Activated B cell treated with CpG ODN at 0.5 μM for 24 hours (primary cell): ENCODE measurements at regions not wholly inside any gene's neighbourhood (a gene's known extent, or its start where the extent isn't known, plus 50 kb on each side); places are given as distances from the start of the nearest gene placed in this dataset.
"Not testable (repeated sequence)": the region's sequence is repeated elsewhere in the genome, so short reads cannot be mapped to it uniquely, and the experiment has no call there.

ENCODE experiments used
- ATAC-seq: fragments of 200-7000 bp; cut with Tn5 transposase; one replicate; pipeline ENCODE4 v1.10.0; 2021; ENCODE audit warnings: low read depth, mild to moderate bottlenecking, moderate library complexity
- CTCF ChIA-PET: fragments of 350-600 bp; sonication (Branson Sonifier 250); formaldehyde crosslinking; loops from one replicate; lab custom pipeline; 2021; ENCODE audit warnings: antibody characterized with exemption; lab: Charles Lee
- POLR2A ChIA-PET: fragments of 350-600 bp; sonication (Branson Sonifier 250); formaldehyde crosslinking; loops from one replicate; lab custom pipeline; 2021; ENCODE audit warnings: antibody characterized with exemption; lab: Charles Lee
- DNase-seq: peaks from one replicate; pipeline ENCODE4 v3.0.0; 2022
- H3K27ac Mint-ChIP-seq: one replicate; pipeline ENCODE4 v1.8.0; 2020; ENCODE audit warnings: mixed read lengths
- H3K27me3 Mint-ChIP-seq: one replicate; pipeline ENCODE4 v1.8.0; 2021; ENCODE audit warnings: mixed read lengths
- H3K36me3 Mint-ChIP-seq: one replicate; pipeline ENCODE4 v1.8.0; 2021; ENCODE audit warnings: low read depth, mixed read lengths
- H3K4me1 Mint-ChIP-seq: one replicate; pipeline ENCODE4 v1.8.0; 2021; ENCODE audit warnings: mixed read lengths
- H3K4me3 Mint-ChIP-seq: one replicate; pipeline ENCODE4 v1.8.0; 2020; ENCODE audit warnings: mild to moderate bottlenecking, mixed read lengths
- H3K9me3 Mint-ChIP-seq: one replicate; pipeline ENCODE4 v1.8.0; 2020; ENCODE audit warnings: mixed read lengths
- intact Hi-C: fragments of 100-400 bp; cut with micrococcal nuclease; formaldehyde crosslinking; loops from one replicate; pipeline ENCODE4 v1.15.1; 2024
- TF ChIP-seq, protein P1 (sequence below): fragments of 200-600 bp; IDR thresholded peaks from one replicate; pipeline ENCODE4 v1.8.0; 2022; ENCODE audit warnings: antibody characterized with exemption, mild to moderate bottlenecking

GRCh38 chr6:164751395-164751794 is 558.0 kb downstream of the C6orf118 start:
- no peaks in the 10 kb centered on the region for H3K4me1 Mint-ChIP-seq
- DNase-seq (no peak), ATAC-seq (no peak)
- H3K36me3 Mint-ChIP-seq: no peaks in the 10 kb centered on the region
- intact Hi-C loops: no loop called here
- H3K27ac Mint-ChIP-seq: no peak overlapping the region
- POLR2A ChIA-PET: no interaction called here
- TF ChIP-seq, protein P1, sequence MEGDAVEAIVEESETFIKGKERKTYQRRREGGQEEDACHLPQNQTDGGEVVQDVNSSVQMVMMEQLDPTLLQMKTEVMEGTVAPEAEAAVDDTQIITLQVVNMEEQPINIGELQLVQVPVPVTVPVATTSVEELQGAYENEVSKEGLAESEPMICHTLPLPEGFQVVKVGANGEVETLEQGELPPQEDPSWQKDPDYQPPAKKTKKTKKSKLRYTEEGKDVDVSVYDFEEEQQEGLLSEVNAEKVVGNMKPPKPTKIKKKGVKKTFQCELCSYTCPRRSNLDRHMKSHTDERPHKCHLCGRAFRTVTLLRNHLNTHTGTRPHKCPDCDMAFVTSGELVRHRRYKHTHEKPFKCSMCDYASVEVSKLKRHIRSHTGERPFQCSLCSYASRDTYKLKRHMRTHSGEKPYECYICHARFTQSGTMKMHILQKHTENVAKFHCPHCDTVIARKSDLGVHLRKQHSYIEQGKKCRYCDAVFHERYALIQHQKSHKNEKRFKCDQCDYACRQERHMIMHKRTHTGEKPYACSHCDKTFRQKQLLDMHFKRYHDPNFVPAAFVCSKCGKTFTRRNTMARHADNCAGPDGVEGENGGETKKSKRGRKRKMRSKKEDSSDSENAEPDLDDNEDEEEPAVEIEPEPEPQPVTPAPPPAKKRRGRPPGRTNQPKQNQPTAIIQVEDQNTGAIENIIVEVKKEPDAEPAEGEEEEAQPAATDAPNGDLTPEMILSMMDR: no peak
- peaks cover 9% of the 10 kb centered on the region for H3K9me3 Mint-ChIP-seq
- no peaks in the 10 kb centered on the region for H3K27me3 Mint-ChIP-seq
- H3K4me3 Mint-ChIP-seq: no peak overlapping the region
- CTCF ChIA-PET: no interaction called here

GRCh38 chr6:164750128-164750527 is 559.3 kb downstream of the C6orf118 start:
- Mint-ChIP-seq H3K4me1 (no peaks in the 10 kb centered on the region), H3K27me3 (no peaks in the 10 kb centered on the region), H3K9me3 (peaks cover 8% of the 10 kb centered on the region), H3K4me3 (no peak overlapping the region), H3K27ac (no peak overlapping the region), H3K36me3 (no peaks in the 10 kb centered on the region)
- ATAC-seq: no peak
- no peak for DNase-seq
- TF ChIP-seq, protein P1: no peak
- ChIA-PET POLR2A (no interaction called here), CTCF (no interaction called here)
- intact Hi-C loops: no loop called here

GRCh38 chr6:164749221-164750064 is 560.0 kb downstream of the C6orf118 start:
- Mint-ChIP-seq H3K27ac (no peak overlapping the region), H3K36me3 (no peaks in the 10 kb centered on the region), H3K4me3 (no peak overlapping the region), H3K27me3 (no peaks in the 10 kb centered on the region), H3K9me3 (peaks cover 8% of the 10 kb centered on the region), H3K4me1 (no peaks in the 10 kb centered on the region)
- POLR2A ChIA-PET: no interaction called here
- TF ChIP-seq, protein P1: no peak
- CTCF ChIA-PET: no interaction called here
- intact Hi-C loops: no loop called here
- DNase-seq: no peak
- no peak for ATAC-seq

DNA sequence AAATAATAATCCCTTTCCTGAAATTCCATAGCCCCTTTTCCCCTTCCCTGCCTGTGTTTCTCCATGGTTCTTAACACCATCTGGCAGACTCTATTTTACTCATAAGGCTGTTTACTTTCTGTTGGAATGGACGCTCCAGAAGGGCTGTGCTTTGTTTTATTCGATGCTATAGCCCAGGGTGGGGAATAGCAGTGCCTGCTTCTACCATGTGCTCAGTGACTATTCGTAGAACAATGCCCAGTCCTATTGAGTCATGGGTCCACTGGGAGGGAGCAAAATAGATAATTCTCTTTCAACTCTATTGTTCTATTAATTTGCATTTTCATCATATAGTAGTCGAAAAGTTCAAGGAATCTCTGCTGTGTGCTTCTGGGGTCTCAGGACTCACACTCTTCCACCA is 565.1 kb downstream of the C6orf118 start:
- TF ChIP-seq, protein P1: no peak
- no peak overlapping the region for H3K4me3 Mint-ChIP-seq
- intact Hi-C loops: no loop called here
- no peak overlapping the region for H3K27ac Mint-ChIP-seq
- CTCF ChIA-PET: no interaction called here
- DNase-seq: no peak
- no peaks in the 10 kb centered on the region for H3K27me3 Mint-ChIP-seq
- ATAC-seq: no peak
- H3K36me3 Mint-ChIP-seq: no peaks in the 10 kb centered on the region
- no peaks in the 10 kb centered on the region for H3K4me1 Mint-ChIP-seq
- POLR2A ChIA-PET: no interaction called here
- peaks cover 6% of the 10 kb centered on the region for H3K9me3 Mint-ChIP-seq

- Mint-ChIP-seq H3K9me3 (peaks cover 6% of the 10 kb centered on the region), H3K36me3 (no peaks in the 10 kb centered on the region), H3K4me1 (no peaks in the 10 kb centered on the region), H3K27ac (no peak overlapping the region), H3K4me3 (no peak overlapping the region), H3K27me3 (no peaks in the 10 kb centered on the region)
- TF ChIP-seq, protein P1: no peak
- ATAC-seq (no peak), DNase-seq (no peak)
- POLR2A ChIA-PET: no interaction called here
- CTCF ChIA-PET: no interaction called here
- intact Hi-C loops: no loop called here
Measured at GRCh38 chr6:164741938-164742451, 567.4 kb downstream of the C6orf118 start.

DNA sequence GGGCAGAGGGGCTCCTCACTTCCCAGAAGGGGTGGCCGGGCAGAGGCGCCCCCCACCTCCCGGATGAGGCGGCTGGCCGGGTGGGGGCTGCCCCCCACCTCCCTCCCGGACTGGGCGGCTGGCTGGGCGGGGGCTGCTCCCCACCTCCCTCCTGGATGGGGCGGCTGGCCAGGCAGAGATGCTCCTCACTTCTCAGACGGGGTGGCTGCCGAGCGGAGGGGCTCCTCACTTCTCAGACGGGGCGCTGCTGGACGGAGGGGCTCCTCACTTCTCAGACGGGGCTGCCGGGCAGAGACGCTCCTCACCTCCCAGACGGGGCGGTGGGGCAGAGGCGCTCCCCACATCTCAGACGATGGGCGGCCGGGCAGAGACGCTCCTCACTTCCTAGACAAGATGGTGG is 573.3 kb downstream of the C6orf118 start:
- H3K27me3 Mint-ChIP-seq, H3K4me3 Mint-ChIP-seq, DNase-seq, ATAC-seq, H3K27ac Mint-ChIP-seq, H3K9me3 Mint-ChIP-seq, POLR2A ChIA-PET, H3K36me3 Mint-ChIP-seq, H3K4me1 Mint-ChIP-seq, intact Hi-C loops, CTCF ChIA-PET: not testable (repeated sequence)
